Nephron (organoid): ENCODE measurements at regions not wholly inside any gene's neighbourhood (a gene's known extent, or its start where the extent isn't known, plus 50 kb on each side); places are given as distances from the start of the nearest gene placed in this dataset.
"Not testable (repeated sequence)": the region's sequence is repeated elsewhere in the genome, so short reads cannot be mapped to it uniquely, and the experiment has no call there.

ENCODE experiments used
- H3K27ac Mint-ChIP-seq, 3 experiments: 2 replicates each; pipeline ENCODE4 v1.8.0; 2020; ENCODE audit warnings: mixed read lengths in 3 of 3, mild to moderate bottlenecking in 2 of 3, moderate library complexity in 1 of 3
- H3K27me3 Mint-ChIP-seq: 2 replicates; pipeline ENCODE4 v1.8.0; 2021; ENCODE audit warnings: low read depth, mild to moderate bottlenecking, moderate library complexity, mixed read lengths
- H3K36me3 Mint-ChIP-seq: 2 replicates; pipeline ENCODE4 v1.8.0; 2020; ENCODE audit warnings: low read depth, mixed read lengths
- H3K4me1 Mint-ChIP-seq: 2 replicates; pipeline ENCODE4 v1.8.0; 2020; ENCODE audit warnings: mixed read lengths
- H3K4me3 Mint-ChIP-seq, 3 experiments: 2 replicates each; pipeline ENCODE4 v1.8.0; 2020; ENCODE audit warnings: mild to moderate bottlenecking in 3 of 3, mixed read lengths in 3 of 3, moderate library complexity in 2 of 3
- H3K9me3 Mint-ChIP-seq: 2 replicates; pipeline ENCODE4 v1.8.0; 2020; ENCODE audit warnings: mixed read lengths
- TF ChIP-seq, protein P1 (sequence below), 3 experiments: fragments of 200-600 bp; sonication (generic); IDR thresholded peaks; one replicate each; pipeline ENCODE4 v1.5.0; 2021; ENCODE audit warnings: antibody characterized with exemption in 3 of 3; ENCODE audit not compliant: unreplicated experiment in 3 of 3

DNA sequence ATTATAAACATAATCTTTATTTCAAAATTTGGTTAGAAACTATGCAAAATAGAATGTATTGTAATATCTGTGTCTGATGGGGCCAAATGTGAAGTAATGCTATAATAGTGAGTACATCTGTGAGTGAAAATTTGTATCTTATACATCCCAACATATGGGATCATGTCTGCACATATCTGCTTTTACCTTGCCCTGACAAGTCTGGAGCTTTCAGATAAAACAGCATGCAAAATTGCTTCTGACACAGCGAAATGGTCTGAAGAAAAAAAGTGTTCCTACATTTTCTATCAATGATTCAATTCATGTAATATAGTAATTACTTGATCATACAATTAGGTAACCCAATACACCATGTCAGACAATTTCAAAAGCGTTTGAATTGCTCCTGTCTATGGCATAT is 58.1 kb upstream of the P3H2 start:
- Mint-ChIP-seq H3K27ac (no peak overlapping the region), H3K36me3 (peaks cover 3% of the 10 kb centered on the region), H3K4me3 (no peak overlapping the region), H3K27me3 (peaks cover 3% of the 10 kb centered on the region), H3K9me3 (no peaks in the 10 kb centered on the region), H3K4me1 (peaks cover 3% of the 10 kb centered on the region)
- TF ChIP-seq, protein P1, sequence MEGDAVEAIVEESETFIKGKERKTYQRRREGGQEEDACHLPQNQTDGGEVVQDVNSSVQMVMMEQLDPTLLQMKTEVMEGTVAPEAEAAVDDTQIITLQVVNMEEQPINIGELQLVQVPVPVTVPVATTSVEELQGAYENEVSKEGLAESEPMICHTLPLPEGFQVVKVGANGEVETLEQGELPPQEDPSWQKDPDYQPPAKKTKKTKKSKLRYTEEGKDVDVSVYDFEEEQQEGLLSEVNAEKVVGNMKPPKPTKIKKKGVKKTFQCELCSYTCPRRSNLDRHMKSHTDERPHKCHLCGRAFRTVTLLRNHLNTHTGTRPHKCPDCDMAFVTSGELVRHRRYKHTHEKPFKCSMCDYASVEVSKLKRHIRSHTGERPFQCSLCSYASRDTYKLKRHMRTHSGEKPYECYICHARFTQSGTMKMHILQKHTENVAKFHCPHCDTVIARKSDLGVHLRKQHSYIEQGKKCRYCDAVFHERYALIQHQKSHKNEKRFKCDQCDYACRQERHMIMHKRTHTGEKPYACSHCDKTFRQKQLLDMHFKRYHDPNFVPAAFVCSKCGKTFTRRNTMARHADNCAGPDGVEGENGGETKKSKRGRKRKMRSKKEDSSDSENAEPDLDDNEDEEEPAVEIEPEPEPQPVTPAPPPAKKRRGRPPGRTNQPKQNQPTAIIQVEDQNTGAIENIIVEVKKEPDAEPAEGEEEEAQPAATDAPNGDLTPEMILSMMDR (IDR thresholded peaks at IDR 0.05; ENCODE audit: unreplicated experiment in 3 of 3), result no peak

DNA sequence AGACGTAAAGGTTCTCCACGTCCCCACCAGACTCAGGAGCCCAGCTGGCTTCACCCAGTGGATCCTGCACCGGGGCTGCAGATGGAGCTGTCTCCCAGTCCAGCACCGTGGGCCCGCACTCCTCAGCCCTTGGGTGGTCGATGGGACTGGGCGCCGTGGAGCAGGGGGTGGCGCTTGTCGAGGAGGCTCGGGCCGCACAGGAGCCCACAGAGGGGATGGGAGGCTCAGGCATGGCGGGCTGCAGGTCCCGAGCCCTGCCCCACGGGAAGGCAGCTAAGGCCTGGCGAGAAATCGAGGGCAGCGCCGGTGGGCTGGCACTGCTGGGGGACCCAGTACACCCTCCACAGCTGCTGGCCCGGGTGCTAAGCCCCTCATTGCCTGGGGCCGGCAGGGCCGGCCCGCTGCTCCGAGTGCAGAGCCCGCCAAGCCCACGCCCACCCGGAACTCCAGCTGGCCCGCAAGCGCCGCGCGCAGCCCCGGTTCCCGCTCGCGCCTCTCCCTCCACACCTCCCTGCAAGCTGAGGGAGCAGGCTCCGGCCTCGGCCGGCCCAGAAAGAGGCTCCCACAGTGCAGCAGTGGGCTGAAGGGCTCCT is 56.3 kb upstream of the P3H2 start:
- not testable (repeated sequence) for H3K36me3 Mint-ChIP-seq, H3K4me3 Mint-ChIP-seq, H3K4me1 Mint-ChIP-seq, H3K27me3 Mint-ChIP-seq, H3K27ac Mint-ChIP-seq, H3K9me3 Mint-ChIP-seq

- not testable (repeated sequence) for H3K4me1 Mint-ChIP-seq, H3K4me3 Mint-ChIP-seq, H3K9me3 Mint-ChIP-seq, H3K36me3 Mint-ChIP-seq, H3K27ac Mint-ChIP-seq, H3K27me3 Mint-ChIP-seq
Measured at GRCh38 chr3:190176106-190176505, 55.4 kb upstream of the P3H2 start.

DNA sequence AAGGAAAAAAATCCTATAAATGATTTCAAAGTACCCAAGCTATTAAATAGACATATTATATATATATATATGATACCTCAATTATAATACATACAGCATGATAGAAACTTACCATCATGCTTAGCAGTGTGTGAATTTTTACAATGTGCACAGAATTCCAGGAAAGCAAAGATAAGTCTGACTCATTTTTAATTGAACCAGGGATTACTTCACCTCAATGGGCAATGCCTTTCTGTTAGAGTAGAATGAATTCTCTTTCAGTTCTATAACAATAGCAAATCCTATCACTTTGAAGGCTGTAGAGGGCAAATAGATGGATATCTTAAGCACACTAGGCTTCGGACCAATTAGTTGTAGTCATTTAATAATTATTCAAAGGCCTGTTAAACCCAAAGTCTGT is 54.8 kb upstream of the P3H2 start:
- Mint-ChIP-seq H3K4me3 (no peak overlapping the region), H3K4me1 (peaks cover 4% of the 10 kb centered on the region), H3K27ac (no peak overlapping the region), H3K36me3 (peaks cover 3% of the 10 kb centered on the region), H3K27me3 (peaks cover 3% of the 10 kb centered on the region), H3K9me3 (no peaks in the 10 kb centered on the region)
- TF ChIP-seq, protein P1 (IDR thresholded peaks at IDR 0.05; ENCODE audit: unreplicated experiment in 3 of 3), result no peak

DNA sequence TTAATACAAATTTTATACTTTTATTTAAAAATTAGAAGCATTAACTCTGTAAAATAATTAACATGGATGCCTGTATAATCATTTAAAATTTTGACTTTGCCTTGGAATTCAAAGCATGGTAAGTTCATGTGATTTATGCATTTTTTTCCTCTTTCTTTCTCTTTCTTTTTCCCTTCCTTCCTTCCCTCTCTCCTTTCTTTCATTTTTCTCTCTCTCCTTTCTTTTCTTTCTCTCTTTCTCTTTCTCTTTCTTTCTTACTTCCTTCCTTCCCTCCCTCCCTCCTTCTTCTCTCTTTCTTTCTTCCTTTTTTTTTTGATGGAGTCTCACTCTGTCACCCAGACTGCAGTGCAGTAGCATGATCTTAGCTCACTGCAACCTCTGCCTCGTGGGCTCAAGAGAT is 53.8 kb upstream of the P3H2 start:
- peaks cover 3% of the 10 kb centered on the region for H3K27me3 Mint-ChIP-seq

DNA sequence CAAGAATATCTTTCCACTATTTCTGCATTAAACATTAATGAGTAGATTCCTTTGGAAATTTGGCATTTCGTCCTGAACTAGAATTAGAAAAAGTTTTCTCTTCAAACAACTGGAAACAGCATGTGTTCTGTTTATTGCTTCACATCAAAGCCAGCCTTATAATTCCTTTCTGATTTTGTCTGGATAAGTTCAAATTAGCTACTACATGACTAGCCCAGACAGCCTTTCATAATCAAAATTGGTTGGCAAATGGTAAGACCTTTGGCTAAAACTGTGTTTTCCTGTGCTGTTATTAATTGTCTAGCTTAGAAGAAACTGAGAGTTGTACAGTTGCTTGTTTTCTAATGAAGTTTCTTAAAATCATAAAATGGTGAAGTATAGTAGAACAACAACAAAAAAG is 52.7 kb upstream of the P3H2 start:
- peaks cover 3% of the 10 kb centered on the region for H3K36me3 Mint-ChIP-seq
- TF ChIP-seq, protein P1 (IDR thresholded peaks at IDR 0.05; ENCODE audit: unreplicated experiment in 3 of 3), result no peak
- no peaks in the 10 kb centered on the region for H3K9me3 Mint-ChIP-seq
- no peak overlapping the region for H3K4me3 Mint-ChIP-seq
- no peak overlapping the region for H3K27ac Mint-ChIP-seq
- peaks cover 3% of the 10 kb centered on the region for H3K27me3 Mint-ChIP-seq
- peaks cover 4% of the 10 kb centered on the region for H3K4me1 Mint-ChIP-seq

More for the DNA sequence above, 53.8 kb upstream of the P3H2 start:
- Mint-ChIP-seq H3K9me3 (no peaks in the 10 kb centered on the region), H3K36me3 (peaks cover 3% of the 10 kb centered on the region), H3K27ac (no peak overlapping the region), H3K4me3 (no peak overlapping the region), H3K4me1 (peaks cover 4% of the 10 kb centered on the region)
- TF ChIP-seq, protein P1 (IDR thresholded peaks at IDR 0.05; ENCODE audit: unreplicated experiment in 3 of 3), result no peak

DNA sequence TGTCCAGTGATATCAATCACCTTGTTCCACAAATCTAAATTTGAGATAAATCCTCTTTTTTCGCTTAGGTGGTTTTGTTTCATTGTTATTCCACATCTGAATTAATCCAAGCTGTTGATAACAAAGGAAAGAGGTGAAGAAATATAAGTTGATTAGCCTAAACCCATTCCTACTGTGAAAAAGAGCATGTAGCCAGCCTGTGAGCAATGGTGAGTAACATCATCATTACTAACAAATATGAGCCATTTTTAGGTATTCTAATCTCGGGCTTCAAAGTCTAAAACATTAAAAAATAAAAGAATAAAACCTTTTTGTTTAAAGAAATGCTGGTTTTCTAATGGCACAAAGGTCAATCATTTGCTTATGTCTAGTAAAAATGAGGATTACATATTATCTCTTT is 52.1 kb upstream of the P3H2 start:
- Mint-ChIP-seq H3K9me3 (no peaks in the 10 kb centered on the region), H3K27ac (no peak overlapping the region), H3K4me3 (no peak overlapping the region), H3K27me3 (peaks cover 3% of the 10 kb centered on the region), H3K36me3 (peaks cover 3% of the 10 kb centered on the region), H3K4me1 (peaks cover 4% of the 10 kb centered on the region)
- TF ChIP-seq, protein P1 (IDR thresholded peaks at IDR 0.05; ENCODE audit: unreplicated experiment in 3 of 3), result no peak
